Ovary (tissue), 7 donors: ENCODE measurements at regions not wholly inside any gene's neighbourhood (a gene's known extent, or its start where the extent isn't known, plus 50 kb on each side); places are given as distances from the start of the nearest gene placed in this dataset.

Source experiments
- DNase-seq, 5 donors: peaks; one replicate each; pipeline ENCODE4 v3.0.0-alpha.2; 2019 to 2020
- H3K27ac ChIP-seq, 2 donors: fragments of 200-600 bp; one replicate each; pipeline versions ENCODE4 v1.5.1 to v1.8.0; 2019 to 2022
- H3K27me3 ChIP-seq: fragments of 200-600 bp; one replicate; pipeline ENCODE4 v1.8.0; 2022
- H3K36me3 ChIP-seq: fragments of 200-600 bp; sonication (generic); one replicate; pipeline ENCODE4 v1.5.1; 2019
- H3K4me1 ChIP-seq: one replicate; pipeline ENCODE4 v1.8.1; 2013; ENCODE audit warnings: mild to moderate bottlenecking, moderate library complexity; ENCODE audit not compliant: insufficient read depth
- H3K4me3 ChIP-seq: fragments of 200-600 bp; sonication (generic); one replicate; pipeline ENCODE4 v1.5.1; 2017
- H3K9me3 ChIP-seq, 2 donors: fragments of 200-600 bp in 1 of 2; sonication (generic) in 1 of 2; one replicate each; pipeline versions ENCODE4 v1.5.1 to v1.8.1; 2013 to 2019; ENCODE audit warnings: mild to moderate bottlenecking in 1 of 2, moderate library complexity in 1 of 2
- CTCF ChIP-seq, 3 donors: fragments of 450-650 bp in 2 of 3; fragments of 200-600 bp in 1 of 3; IDR thresholded peaks; one replicate each; pipeline versions ENCODE4 v1.5.1 to v1.8.0; 2016 to 2022; ENCODE audit warnings: antibody characterized with exemption in 3 of 3, mild to moderate bottlenecking in 1 of 3
- EP300 ChIP-seq: sonication (generic); formaldehyde crosslinking; IDR thresholded peaks from one replicate; pipeline ENCODE4 v1.6.1; 2017; ENCODE audit warnings: antibody characterized with exemption
- POLR2A ChIP-seq: fragments of 450-650 bp; IDR thresholded peaks from one replicate; pipeline ENCODE4 v1.6.1; 2017; ENCODE audit warnings: antibody characterized with exemption, mild to moderate bottlenecking, moderate library complexity
- WGBS, 3 donors: extraction: QIAGEN DNeasy Blood & Tissue Kit in 1 of 3; methylation state at CpG; one replicate each; pipeline versions ENCODE4 v1.1.5 to v1.1.7; 2013 to 2017; 5-methylcytosine and 5-hydroxymethylcytosine counted together
- intact Hi-C, 4 donors: fragments of 100-400 bp; cut with DNase I; formaldehyde crosslinking; loops; one replicate each; pipeline versions ENCODE4 v1.11.0 to v1.15.1; 2022 to 2023
- donor health status: DM: no; HTN: no; CAD: no; lungs with moderate emphysema.
- donor health status: DM: no; HTN: no; CAD: no.
- donor health status: Bipolar disorder and iron deficiency.
- donor health status: DM: no; HTN: no; CAD: no.
- donor health status: DM: yes; HTN: yes; CAD: no.

DNA sequence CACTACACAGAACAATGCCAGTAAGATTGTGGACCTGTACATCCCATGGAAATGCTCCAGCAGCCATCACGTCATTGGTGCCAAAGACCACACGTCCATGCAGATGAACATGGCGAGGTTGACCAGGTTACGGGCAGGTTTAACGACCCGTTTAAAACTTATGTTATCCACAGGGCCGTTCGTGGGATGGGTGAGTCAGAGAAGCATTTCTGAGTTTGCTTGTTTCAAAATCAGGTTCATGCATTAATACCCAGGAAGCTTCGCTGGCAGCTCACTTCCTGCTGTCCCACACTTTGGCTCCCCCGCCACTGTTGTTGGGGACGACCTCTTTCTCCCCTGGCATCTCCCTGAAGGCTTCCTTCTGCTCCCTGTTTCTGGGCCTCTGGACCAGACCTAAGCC is 194.1 kb downstream of the USP12 start:
- Histone ChIP-seq H3K27me3 (no peaks in the 10 kb centered on the region), H3K36me3 (no peaks in the 10 kb centered on the region), H3K27ac (no peak overlapping the region), H3K4me1 (peaks cover 11% of the 10 kb centered on the region), H3K9me3 (no peaks in the 10 kb centered on the region), H3K4me3 (no peak overlapping the region)
- 58 to 69% (median 67%) methylated on average over 11 of the region's 11 CpGs for WGBS, 3 donors
- no peak for TF ChIP-seq CTCF (IDR thresholded peaks at IDR 0.05)
- TF ChIP-seq EP300: no peak
- TF ChIP-seq POLR2A: no peak
- intact Hi-C loops: loop anchor here in 1 of 4 donors (10.0 kb wide), 1 partner anchor 297 kb away; the partner anchor contains the start of gene RASL11A
- DNase-seq: no peak

- no peak for TF ChIP-seq CTCF (IDR thresholded peaks at IDR 0.05)
- TF ChIP-seq EP300: no peak
- TF ChIP-seq POLR2A: no peak
- Histone ChIP-seq H3K4me1 (peaks cover 10% of the 10 kb centered on the region), H3K9me3 (no peaks in the 10 kb centered on the region), H3K4me3 (no peak overlapping the region), H3K27me3 (no peaks in the 10 kb centered on the region), H3K36me3 (no peaks in the 10 kb centered on the region), H3K27ac (no peak overlapping the region)
- WGBS, 3 donors: 75 to 88% (median 79%) methylated on average over 1 of the region's 1 CpG
- DNase-seq: no peak
- intact Hi-C loops: loop anchor here in 1 of 4 donors (10.0 kb wide), 1 partner anchor 298 kb away; the partner anchor contains the start of gene RASL11A
These were observed 195.3 kb downstream of the USP12 start for GRCh38 chr13:26976313-26976712.

- H3K36me3 ChIP-seq: no peaks in the 10 kb centered on the region
- H3K9me3 ChIP-seq: no peaks in the 10 kb centered on the region
- intact Hi-C loops: loop anchor here in 1 of 4 donors (10.0 kb wide), 1 partner anchor 301 kb away; the partner anchor contains the start of gene RASL11A
- 72 to 76% (median 74%) methylated on average over 4 of the region's 4 CpGs for WGBS, 3 donors
- no peak overlapping the region for H3K4me3 ChIP-seq
- no peaks in the 10 kb centered on the region for H3K4me1 ChIP-seq
- H3K27ac ChIP-seq: no peak overlapping the region
- DNase-seq: no peak
- no peaks in the 10 kb centered on the region for H3K27me3 ChIP-seq
- no peak for TF ChIP-seq POLR2A
- TF ChIP-seq EP300: no peak
- TF ChIP-seq CTCF (IDR thresholded peaks at IDR 0.05): no peak
These were observed 197.7 kb downstream of the USP12 start for GRCh38 chr13:26973946-26974345.

GRCh38 chr13:26973295-26973694 is 198.3 kb downstream of the USP12 start:
- no peak overlapping the region for H3K4me3 ChIP-seq
- H3K4me1 ChIP-seq: no peaks in the 10 kb centered on the region
- DNase-seq: no peak
- no peaks in the 10 kb centered on the region for H3K36me3 ChIP-seq
- no peak for TF ChIP-seq CTCF (IDR thresholded peaks at IDR 0.05)
- no peak for TF ChIP-seq POLR2A
- TF ChIP-seq EP300: no peak
- intact Hi-C loops: loop anchor here in 1 of 4 donors (10.0 kb wide), 1 partner anchor 302 kb away; the partner anchor contains the start of gene RASL11A
- H3K9me3 ChIP-seq: no peaks in the 10 kb centered on the region
- no peak overlapping the region for H3K27ac ChIP-seq
- WGBS, 3 donors: 70 to 73% (median 72%) methylated on average over 6 of the region's 6 CpGs
- H3K27me3 ChIP-seq: no peaks in the 10 kb centered on the region
